Testis (tissue), 2 donors: ENCODE measurements at regions not wholly inside any gene's neighbourhood (a gene's known extent, or its start where the extent isn't known, plus 50 kb on each side); places are given as distances from the start of the nearest gene placed in this dataset.

Source experiments
- POLR2A ChIP-seq: fragments of 450-650 bp; IDR thresholded peaks from one replicate; pipeline ENCODE4 v1.6.1; 2017; ENCODE audit warnings: antibody characterized with exemption, mild to moderate bottlenecking, moderate library complexity
- TF ChIP-seq, protein P1 (sequence below), 3 experiments: fragments of 450-650 bp in 2 of 3; fragments of 200-600 bp in 1 of 3; sonication (generic) in 1 of 3; IDR thresholded peaks; one replicate each; pipeline ENCODE4 v1.5.1; 2016 to 2019; ENCODE audit warnings: antibody characterized with exemption in 3 of 3, mild to moderate bottlenecking in 2 of 3, moderate library complexity in 1 of 3

DNA sequence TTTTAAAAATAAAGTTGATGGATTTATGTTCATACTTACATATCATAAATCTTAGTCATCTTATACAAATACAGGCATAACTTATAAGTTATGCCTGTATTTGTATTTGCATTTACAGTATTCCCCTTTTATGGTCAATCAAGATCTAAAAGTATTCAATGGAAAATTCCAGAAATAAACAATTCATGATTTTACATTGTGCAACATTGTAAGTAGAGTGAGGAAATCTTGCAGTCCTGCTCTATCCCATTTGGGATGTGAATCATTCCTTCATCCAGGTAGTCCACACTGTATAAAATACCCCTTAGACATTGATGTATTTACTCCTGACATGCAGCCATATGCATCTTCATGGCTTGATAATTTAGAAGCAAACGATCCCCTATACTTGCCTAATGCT lies 795.3 kb downstream of the SLITRK1 start:
- TF ChIP-seq POLR2A = no peak
- TF ChIP-seq, protein P1, sequence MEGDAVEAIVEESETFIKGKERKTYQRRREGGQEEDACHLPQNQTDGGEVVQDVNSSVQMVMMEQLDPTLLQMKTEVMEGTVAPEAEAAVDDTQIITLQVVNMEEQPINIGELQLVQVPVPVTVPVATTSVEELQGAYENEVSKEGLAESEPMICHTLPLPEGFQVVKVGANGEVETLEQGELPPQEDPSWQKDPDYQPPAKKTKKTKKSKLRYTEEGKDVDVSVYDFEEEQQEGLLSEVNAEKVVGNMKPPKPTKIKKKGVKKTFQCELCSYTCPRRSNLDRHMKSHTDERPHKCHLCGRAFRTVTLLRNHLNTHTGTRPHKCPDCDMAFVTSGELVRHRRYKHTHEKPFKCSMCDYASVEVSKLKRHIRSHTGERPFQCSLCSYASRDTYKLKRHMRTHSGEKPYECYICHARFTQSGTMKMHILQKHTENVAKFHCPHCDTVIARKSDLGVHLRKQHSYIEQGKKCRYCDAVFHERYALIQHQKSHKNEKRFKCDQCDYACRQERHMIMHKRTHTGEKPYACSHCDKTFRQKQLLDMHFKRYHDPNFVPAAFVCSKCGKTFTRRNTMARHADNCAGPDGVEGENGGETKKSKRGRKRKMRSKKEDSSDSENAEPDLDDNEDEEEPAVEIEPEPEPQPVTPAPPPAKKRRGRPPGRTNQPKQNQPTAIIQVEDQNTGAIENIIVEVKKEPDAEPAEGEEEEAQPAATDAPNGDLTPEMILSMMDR (IDR thresholded peaks at IDR 0.05) = no peak
